GM21381 (cell line): ENCODE measurements at regions not wholly inside any gene's neighbourhood (a gene's known extent, or its start where the extent isn't known, plus 50 kb on each side); places are given as distances from the start of the nearest gene placed in this dataset.
A peak's percentile ranks its signal among the peaks of the same experiment; 100 is the strongest.

ENCODE experiments used
- ATAC-seq: cut with Tn5 transposase; IDR thresholded peaks from one replicate; pipeline ENCODE4 v1.9.1; 2021; ENCODE audit warnings: mild to moderate bottlenecking, moderate library complexity; ENCODE audit not compliant: unreplicated experiment

DNA sequence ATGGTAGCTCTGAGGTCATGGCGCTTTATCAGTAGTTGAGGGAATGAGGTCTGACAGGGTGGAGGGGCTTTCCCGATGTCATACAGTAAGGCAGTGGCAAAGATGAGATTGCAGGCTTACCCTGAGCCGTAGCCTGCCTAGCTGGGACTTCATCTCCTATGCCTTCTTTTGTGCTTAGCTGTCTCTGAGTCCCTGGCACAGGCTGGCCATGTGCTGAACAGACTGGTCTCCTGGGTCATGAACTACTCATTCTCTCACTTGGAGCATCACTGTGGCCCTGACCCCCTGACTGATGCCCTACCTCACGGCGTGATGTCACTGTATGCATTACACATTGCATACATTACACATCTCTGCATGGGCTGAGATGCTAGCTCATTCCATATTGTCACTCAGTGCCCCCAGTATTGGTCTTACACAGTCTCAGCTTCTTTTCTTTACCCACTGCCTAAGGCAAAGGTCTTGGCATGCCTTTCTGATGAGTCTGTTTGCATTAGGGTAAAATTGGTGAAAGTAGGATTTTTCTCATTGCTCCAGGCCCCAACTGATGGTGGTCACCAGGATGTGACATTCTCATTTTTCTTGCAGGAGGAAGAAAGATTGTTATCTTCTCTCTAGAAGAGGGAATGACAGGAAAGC lies 389.4 kb upstream of the CADM1 start:
- ATAC-seq: no peak

DNA sequence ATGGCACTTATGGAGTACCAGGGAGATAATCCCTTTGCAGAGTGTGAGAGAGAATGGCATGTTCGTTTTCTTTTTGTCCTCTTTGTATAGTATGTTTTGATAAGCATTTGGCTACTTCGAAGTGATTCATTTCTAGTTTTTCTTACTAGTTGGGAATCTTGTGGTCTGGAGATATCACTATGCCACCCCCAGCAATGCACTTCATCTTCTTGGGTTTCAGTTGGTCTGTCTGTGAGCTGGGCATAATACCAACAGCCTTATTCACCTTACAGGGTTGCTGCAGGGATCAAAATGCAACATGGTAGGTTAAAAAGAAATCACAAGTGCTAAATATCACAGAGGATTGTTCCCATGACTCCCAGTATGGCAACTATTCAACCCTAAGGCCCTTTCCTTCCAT lies 387.8 kb upstream of the CADM1 start:
- no peak for ATAC-seq

DNA sequence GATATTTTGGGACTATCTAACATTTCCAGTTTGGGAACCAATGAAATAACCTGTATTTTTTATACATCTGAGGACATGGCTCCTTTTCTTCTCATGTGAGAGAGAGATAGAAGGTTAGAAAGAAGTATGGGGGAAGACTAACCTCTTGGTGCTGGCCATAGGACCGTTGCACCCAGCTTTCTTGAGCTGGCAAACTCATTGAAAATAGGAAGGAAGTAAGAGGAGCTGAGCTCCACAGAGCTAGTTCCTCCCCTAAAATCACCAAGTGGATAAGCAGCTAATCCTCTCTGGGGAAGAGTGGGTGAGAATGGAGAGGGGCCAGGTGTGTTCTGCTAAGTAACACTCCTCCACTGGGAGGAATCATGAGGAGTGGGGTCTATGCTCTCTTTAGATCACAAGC lies 387.4 kb upstream of the CADM1 start:
- no peak for ATAC-seq

DNA sequence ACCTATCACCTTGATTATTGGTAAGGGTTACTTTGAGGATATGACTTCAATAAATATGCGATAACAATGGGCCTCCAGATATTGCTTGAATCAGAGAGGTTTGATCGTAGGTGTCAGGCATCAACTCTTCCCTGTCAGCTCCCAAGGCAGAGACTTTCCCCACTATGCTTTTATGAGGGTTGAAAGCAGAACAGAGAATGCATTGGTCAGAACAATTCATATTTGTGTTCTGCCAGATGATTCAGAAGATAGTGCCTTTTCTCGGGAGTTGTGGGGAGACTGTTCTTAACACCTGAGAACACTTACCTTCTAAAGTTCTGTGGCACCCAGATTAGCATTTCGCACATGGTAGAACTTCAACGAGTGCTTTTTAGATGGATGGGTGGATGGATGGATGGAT lies 386.3 kb upstream of the CADM1 start:
- ATAC-seq: no peak

DNA sequence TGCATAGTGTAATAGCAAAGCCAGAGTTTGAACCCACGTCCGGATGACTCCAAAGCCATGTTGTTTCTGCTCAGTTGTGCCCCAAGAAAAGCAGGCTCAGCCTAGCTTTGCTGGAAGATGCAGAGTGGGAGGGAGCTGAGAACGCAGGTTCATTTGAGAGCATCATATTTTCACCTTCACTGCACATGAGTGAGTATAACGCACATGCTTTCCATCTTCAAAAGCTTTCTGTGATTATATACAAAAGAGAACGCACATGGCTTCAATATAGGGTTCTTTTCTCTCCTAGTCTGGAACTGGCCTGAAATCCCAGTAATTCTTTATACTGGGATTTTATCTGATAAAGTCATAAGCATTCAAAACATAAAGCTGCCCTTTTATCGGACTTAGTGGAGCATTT lies 385.5 kb upstream of the CADM1 start:
- no peak for ATAC-seq

DNA sequence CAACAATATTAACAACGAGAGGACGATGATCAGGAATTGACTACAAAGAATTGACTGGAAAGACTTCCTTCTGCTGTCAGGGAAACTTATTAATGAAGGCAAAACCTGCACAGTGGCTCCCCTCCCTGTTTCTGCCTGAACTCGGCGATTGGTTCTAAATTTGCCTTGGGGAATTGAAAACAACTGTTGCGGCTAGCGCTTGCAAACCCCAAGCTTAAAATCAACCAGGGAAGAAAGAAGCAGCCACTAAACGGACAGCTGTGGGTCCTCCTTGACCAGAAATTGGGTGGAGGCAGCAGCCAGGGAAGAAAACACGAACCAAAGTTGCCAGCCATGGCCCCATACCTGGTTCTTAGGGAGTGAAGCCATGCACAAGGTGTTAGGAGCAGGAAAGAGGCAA lies 383.5 kb upstream of the CADM1 start:
- no peak for ATAC-seq

DNA sequence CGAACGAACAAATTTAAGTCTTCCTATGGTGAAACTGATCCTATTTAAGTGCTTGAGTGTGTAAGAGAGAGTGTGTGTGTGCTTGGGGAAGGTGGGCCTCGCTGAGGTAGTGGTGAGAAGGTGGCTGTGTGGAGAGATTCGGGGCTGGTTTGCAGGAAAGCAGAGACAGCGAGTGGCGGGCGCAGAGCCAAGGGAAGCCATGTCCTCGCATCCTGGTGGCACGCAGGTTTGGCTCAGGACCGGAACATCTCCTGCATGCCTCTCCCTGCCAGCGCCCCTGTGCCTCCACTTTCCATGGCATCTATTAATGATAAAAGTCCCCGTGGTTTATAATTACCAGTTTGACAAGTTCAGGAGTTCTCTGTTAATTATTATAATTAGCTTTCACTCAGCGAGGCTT lies 383.1 kb upstream of the CADM1 start:
- ATAC-seq: no peak

DNA sequence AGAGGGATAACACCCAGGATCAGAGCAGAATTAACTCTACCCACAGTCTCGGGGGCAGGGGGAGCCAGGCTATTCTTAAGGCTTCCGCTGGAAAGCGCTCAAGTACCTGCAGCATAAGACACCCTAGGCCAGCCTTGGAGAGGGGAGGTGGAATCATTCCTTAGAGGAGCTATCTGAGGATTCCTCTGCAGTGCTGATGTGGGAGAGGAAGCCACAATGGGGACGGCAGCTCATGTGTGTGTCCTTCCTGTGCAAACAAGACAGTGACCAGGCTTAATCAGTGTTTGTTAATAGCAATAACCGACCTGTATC lies 382.2 kb upstream of the CADM1 start:
- no peak for ATAC-seq

DNA sequence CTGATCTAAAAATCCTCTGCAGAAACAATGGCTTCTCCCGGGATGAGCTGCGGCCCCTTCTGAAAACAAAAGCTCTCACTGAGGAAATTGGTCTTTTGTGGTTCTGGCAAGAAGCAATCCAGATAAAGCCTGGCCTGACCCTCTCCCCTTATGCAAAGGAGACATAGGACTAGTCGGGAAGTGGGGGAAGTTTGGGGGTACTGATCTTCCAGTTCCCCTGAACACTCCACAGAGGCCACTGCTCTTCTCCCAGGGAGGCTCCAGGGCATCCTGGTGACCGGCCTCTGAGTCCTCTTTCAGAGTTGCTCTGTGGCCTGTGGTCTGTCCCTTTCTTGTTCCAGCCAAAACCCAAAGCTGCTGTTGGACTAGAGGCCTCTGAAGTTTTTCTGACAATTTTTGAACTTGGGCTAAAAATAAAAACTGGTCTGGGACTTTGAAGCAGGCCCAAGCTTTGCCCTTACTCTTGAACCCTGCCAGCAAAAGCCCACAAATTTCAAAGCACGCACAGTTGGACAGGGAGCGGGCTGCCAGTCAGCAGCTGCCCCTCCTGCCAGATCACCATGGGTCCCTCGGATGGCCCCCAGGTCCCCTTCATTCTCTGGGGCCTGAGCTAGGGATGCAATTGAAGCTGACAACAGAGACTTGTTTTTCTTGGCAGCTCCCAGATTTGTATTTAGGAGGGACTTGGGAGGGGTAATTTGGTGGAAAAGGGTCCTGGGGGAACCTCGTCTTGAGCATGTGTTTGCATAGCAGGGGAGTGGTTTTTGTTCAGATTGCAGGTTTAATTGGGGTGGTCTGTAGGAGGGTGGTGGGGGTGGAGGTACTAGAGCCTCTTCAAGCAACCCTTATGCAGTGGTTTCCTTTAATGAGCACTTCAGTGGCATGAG lies 381.6 kb upstream of the CADM1 start:
- ATAC-seq: no peak

DNA sequence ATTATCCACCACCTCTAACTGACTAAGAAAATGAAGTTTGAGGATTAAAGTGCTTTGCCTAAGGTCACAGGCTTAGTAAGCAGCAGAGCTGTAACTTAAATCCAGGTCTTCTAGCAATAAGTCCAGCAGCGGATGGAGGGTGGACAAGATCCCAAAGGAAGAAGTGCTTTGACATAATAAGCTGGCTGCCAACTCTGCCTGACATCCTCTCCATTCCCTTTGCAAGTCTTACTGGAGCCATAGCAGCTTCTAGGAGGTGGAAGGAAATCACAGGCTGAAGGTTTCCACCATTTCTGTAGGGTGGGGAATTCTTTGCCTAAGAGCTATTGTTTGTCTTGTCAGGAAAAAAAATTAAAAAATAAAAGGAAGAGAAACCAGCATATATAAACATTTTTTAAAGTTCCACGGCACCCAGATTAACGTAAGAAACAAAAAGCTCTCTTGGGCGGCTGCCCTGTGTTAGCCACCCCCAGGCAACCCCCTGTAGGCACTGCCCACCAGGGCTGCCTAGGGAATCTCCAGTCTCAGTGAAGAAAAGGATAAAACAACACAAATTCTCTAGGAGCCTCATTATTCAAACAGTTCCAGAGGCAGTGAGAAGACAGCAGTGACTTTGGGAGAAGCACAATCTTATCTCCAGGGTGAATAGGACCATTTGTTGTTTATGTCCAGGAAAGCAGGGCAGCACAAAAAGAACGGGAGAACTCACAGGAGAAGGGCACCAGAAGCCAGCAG lies 380.8 kb upstream of the CADM1 start:
- ATAC-seq: no peak

DNA sequence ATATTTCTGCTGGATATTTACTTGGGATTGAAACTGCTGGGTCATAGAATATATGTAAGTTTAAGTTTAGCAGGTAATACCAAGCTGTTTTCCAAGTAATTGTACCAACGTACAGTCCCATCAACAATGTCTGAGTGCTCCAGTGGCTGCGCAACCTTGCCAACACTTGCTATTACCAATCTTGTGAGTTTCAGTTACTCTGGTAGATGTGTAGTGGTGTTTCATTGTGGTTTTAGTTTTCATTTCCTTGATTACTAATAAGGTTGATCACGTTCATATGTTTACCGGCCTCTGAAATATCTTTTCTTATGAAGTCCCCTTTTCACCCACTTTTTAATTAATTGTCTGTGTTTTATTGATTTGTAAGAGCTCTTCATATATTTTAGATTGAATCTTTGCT lies 370.6 kb upstream of the CADM1 start:
- ATAC-seq: peak; percentile 82

DNA sequence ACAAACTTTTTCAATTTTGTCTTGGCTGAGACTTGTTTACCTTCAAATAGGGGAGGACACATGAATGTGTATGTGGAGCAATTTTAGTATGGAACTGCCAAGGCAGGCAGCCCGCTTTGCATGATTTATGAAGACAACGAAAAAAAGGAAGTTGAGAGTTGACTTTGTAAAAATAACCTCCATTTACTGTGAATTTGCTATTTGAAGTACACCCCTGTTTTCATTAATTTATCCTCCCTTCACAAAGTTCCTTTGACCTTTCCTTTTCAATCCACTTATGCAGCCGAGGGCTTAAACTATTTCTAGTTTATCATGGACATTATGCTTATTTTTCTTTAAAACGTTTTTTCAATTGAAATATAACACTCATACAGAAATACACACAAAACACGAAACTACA lies 369.6 kb upstream of the CADM1 start:
- ATAC-seq: no peak

DNA sequence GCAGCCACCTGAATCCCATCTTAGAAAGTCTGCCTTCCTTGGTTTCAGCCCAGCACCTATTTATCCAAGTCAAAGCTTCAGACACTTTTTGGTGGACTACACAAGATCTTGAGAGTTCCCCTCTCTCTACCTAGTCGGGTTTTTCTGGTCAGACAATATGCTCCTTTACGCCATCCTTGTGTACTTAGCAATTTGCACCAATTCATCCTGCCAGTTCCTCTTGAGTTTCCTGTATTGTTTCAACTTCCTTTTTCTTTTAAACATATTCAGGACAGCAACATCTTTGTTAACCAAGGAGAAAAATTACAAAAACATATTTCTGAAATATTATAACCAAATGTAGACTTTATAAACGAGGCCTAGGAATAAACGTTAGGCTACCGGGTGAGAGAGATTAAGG lies 368.2 kb upstream of the CADM1 start:
- ATAC-seq: no peak

DNA sequence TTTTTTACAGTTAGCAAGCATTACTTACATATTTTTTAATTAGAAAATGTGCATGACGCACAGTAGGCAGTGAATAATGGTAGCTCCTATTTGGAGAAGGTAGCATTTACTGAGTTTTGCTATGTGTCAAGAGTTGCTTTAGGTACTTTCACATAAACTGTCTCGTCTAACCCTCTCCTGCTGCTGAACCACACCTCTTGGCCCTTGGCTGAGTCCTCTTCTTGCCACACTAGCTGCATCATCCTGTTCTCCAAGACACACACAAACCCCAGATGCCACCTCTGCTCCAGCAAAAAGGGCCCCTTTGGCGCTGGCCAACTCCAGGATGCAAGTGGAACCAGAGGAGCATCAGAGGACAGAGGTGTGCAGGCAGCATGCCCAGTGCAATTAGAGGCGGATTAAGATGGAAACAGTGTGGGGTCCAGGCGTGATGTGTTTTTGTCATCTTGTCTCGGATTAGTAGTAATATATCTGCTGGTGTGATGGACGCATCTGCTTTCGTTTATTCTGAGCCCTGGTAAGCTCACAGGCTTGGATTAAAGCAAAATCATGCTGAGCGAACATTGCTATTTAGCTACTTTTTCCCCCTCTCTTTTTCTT lies 367.0 kb upstream of the CADM1 start:
- ATAC-seq: no peak

DNA sequence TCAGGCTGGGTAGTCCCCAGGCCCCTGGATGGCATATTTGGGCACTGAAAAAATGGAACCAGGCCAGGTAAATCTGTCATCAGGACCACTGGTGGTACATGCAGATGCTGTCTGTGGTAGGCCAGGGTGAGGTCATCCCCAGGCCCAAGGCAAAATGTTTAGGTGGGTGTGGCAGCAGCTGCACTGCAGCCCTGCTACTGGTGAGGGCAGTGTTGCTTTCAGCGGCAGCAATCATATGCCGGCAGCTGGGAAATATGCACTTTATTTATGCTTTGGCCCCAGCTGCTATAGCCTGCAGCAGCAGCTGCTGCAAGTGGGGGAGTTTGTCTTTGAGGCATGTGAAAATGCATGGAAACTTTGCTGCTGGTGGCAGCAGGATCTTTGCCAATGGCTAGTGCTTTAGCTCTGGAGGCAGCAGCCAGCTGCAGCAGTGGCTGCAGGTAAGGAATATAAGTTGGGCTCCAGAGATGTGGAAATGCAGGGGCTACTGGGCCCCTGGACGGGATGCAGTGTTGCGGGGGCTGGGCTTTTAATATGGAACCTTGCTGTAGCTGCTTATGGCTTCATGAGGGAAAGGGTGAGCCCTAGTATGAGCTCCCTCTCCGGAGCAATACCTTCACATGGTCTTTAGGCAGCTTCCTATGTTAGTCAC lies 365.7 kb upstream of the CADM1 start:
- ATAC-seq: peak; percentile 67

DNA sequence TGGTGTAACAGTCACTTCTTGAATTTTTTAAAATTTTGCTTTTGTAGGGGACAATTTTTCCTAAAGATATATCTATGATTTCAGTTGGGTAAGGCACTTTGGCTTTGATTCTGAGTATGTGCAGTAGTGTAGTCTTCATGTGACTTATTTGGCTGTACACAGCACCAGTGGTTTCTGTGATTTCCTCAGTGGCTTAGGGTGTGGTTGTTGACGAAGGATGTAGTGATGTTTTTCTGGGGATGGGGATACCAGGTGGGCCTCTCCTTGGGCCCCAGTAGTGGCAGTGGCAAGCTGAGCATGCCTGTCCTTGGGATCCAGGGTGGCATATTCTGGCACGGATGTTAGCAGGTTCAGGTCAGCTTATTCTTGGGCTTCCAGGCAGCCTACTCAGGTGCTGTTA lies 364.9 kb upstream of the CADM1 start:
- no peak for ATAC-seq

DNA sequence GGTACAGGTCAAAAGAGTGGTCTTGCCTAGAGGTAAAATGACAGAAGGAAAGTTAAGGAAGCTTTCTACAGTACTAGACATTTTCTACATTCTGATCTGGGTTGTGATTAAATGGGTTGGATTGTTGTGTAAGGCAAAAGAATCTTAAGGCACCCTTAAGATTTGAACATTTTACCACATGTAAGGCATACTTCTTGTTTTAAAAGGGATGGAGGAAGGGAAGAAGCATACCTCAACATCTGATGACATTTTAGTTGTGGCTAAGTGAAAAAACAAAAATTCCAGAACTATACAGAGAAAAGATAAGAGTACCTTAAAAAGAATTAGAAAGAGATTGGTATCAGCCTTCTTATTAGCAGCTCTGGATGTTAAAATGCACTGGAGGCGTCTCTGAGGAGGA lies 356.0 kb upstream of the CADM1 start:
- no peak for ATAC-seq

DNA sequence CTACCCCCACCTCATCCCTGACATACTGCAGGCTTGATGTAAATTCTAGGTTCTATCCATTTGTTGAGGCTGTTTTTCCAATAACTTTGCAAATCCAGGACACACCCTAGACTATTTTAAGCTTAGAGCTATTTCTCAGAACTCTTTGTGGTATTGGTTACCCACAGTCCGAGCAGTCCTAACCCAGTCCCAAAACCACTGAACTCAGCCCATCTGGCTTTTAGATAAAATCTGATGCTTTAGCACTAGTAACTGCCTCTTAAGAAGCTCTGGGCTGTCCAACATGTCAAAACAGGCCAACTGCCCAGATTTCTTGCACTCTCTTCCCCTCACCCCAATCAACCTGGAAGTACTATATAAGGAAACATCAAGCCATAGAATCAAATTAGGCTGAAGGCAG lies 344.4 kb upstream of the CADM1 start:
- ATAC-seq: no peak

DNA sequence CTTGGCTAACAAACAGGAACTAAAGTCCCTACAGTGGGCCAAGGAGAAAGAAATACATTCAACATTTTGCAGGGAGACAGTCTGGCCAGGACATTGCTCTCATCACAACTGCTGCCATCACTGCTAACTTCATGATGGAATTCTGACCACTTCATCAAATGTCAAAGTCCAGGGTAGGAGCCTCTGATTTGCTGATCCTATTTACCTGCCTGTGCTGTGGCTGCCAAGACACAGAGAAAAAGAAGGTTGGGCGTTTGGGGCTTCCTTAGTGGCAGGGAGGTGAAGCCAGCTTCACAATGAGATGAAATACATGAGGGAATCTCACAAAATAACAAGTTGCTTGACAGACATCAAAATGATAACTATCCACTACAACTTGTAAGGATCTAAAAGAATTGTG lies 343.9 kb upstream of the CADM1 start:
- ATAC-seq: no peak

DNA sequence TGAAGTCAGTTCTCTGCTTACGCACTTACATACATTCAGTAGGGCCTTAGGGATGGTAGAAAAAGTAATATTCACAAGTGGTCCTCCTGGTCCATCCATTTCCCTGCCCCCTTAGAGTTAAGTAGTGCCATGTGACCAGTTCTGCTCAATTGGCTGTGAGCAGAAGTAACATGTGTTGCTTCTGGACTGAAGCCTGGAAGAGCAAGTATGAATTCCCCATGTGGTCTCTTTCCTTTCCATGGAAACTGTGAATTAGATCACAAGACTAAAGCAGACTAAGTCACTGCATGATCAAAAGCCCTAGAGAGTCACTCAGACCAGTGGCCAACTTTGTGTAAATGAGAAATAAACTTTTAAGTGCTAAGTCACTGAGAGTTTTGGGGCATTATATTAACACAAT lies 341.7 kb upstream of the CADM1 start:
- ATAC-seq: no peak

DNA sequence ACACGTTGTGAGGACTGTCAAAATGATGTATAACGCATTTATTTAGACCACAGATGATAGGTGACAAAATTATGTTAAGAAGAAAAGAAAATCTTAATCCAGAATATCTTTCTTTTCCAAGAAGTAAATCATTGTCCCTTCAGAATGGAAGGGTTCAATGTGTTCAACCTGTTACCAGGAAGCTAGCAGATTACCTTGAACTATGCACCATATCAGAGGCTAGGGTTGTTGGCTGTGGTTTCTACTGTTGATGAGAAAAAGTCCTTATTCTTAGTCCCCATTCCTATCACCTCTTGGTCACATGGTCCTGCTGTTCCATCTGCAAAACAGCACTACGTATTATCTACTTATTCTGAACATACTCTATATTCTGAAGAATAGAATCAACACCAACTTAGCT lies 339.5 kb upstream of the CADM1 start:
- no peak for ATAC-seq
